ENCODE measurements at regions not wholly inside any gene's neighbourhood (a gene's known extent, or its start where the extent isn't known, plus 50 kb on each side); places are given as distances from the start of the nearest gene placed in this dataset.

DNA sequence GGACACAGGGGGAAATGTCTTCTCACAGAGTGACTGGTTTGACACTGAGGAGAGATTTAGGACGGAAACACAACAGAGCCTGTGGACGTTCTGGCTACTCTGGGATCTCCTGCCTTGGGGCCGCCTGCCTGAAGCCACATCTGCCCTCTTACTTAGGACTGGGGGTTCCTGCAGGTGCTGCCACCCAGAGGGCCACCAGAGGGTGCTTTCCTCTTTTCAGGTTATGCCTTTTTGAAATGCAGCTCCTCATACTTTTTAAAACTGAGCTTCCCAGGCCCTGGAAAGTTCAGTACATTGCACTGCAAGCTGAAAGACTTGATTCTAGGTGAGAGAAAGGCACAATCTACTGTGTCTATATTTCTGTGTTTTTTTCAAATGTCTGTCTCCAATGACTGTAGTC lies 92.2 kb upstream of the PGRMC2 start (continued):
- TF ChIP-seq CEBPB (tag; IDR thresholded peaks at IDR 0.05), result no peak
- TF ChIP-seq, protein P1, sequence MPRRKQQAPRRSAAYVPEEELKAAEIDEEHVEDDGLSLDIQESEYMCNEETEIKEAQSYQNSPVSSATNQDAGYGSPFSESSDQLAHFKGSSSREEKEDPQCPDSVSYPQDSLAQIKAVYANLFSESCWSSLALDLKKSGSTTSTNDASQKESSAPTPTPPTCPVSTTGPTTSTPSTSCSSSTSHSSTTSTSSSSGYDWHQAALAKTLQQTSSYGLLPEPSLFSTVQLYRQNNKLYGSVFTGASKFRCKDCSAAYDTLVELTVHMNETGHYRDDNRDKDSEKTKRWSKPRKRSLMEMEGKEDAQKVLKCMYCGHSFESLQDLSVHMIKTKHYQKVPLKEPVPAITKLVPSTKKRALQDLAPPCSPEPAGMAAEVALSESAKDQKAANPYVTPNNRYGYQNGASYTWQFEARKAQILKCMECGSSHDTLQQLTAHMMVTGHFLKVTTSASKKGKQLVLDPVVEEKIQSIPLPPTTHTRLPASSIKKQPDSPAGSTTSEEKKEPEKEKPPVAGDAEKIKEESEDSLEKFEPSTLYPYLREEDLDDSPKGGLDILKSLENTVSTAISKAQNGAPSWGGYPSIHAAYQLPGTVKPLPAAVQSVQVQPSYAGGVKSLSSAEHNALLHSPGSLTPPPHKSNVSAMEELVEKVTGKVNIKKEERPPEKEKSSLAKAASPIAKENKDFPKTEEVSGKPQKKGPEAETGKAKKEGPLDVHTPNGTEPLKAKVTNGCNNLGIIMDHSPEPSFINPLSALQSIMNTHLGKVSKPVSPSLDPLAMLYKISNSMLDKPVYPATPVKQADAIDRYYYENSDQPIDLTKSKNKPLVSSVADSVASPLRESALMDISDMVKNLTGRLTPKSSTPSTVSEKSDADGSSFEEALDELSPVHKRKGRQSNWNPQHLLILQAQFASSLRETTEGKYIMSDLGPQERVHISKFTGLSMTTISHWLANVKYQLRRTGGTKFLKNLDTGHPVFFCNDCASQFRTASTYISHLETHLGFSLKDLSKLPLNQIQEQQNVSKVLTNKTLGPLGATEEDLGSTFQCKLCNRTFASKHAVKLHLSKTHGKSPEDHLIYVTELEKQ (CRISPR knock-in tag; IDR thresholded peaks at IDR 0.05), result no peak
- no peak for TF ChIP-seq RBM25 (IDR thresholded peaks at IDR 0.05; ENCODE audit: low read depth, low read length, severe bottlenecking)
- no peak for TF ChIP-seq SAFB (IDR thresholded peaks at IDR 0.05; ENCODE audit: borderline replicate concordance, low read depth, low read length)
- TF ChIP-seq, protein P2, sequence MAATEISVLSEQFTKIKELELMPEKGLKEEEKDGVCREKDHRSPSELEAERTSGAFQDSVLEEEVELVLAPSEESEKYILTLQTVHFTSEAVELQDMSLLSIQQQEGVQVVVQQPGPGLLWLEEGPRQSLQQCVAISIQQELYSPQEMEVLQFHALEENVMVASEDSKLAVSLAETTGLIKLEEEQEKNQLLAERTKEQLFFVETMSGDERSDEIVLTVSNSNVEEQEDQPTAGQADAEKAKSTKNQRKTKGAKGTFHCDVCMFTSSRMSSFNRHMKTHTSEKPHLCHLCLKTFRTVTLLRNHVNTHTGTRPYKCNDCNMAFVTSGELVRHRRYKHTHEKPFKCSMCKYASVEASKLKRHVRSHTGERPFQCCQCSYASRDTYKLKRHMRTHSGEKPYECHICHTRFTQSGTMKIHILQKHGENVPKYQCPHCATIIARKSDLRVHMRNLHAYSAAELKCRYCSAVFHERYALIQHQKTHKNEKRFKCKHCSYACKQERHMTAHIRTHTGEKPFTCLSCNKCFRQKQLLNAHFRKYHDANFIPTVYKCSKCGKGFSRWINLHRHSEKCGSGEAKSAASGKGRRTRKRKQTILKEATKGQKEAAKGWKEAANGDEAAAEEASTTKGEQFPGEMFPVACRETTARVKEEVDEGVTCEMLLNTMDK (IDR thresholded peaks at IDR 0.05; ENCODE audit: borderline replicate concordance, insufficient read depth, low read depth, low read length, poor library complexity, severe bottlenecking), result peak; percentile 51
- peak; percentile 43 to 56 for TF ChIP-seq RAD21 (CRISPR knock-in tag; conservative IDR thresholded peaks at IDR 0.05 in 1 of 2, IDR thresholded peaks at IDR 0.05 in 1 of 2)
- TF ChIP-seq SIN3B (IDR thresholded peaks at IDR 0.05; ENCODE audit: low read depth), result no peak
- TF ChIP-seq PTTG1 (tag; IDR thresholded peaks at IDR 0.05; ENCODE audit: low read depth), result no peak
- no peak for TF ChIP-seq CHCHD3 (CRISPR knock-in tag; IDR thresholded peaks at IDR 0.05)
- no peak for TF ChIP-seq NFYB (IDR thresholded peaks at IDR 0.05; ENCODE audit: extremely low read depth, insufficient read length)
- no peak for TF ChIP-seq HNRNPLL (IDR thresholded peaks at IDR 0.05; ENCODE audit: low read depth, low read length, poor library complexity, severe bottlenecking)
- 0 out of 4 replicates have a peak, but pooled peaks of 1 of the 2 experiments have one; percentile 42 for TF ChIP-seq MAZ (CRISPR knock-in tag; conservative IDR thresholded peaks at IDR 0.05 in 1 of 2, IDR thresholded peaks at IDR 0.05 in 1 of 2)
